Ovary (tissue), 3 donors: ENCODE measurements at regions not wholly inside any gene's neighbourhood (a gene's known extent, or its start where the extent isn't known, plus 50 kb on each side); places are given as distances from the start of the nearest gene placed in this dataset.

Experiments used
- EP300 ChIP-seq: sonication (generic); formaldehyde crosslinking; IDR thresholded peaks from one replicate; pipeline ENCODE4 v1.6.1; 2017; ENCODE audit warnings: antibody characterized with exemption
- POLR2A ChIP-seq: fragments of 450-650 bp; IDR thresholded peaks from one replicate; pipeline ENCODE4 v1.6.1; 2017; ENCODE audit warnings: antibody characterized with exemption, mild to moderate bottlenecking, moderate library complexity
- TF ChIP-seq, protein P1 (sequence below), 3 donors: fragments of 450-650 bp in 2 of 3; fragments of 200-600 bp in 1 of 3; IDR thresholded peaks; one replicate each; pipeline versions ENCODE4 v1.5.1 to v1.8.0; 2016 to 2022; ENCODE audit warnings: antibody characterized with exemption in 3 of 3, mild to moderate bottlenecking in 1 of 3
- donor health status: DM: no; HTN: no; CAD: no.

DNA sequence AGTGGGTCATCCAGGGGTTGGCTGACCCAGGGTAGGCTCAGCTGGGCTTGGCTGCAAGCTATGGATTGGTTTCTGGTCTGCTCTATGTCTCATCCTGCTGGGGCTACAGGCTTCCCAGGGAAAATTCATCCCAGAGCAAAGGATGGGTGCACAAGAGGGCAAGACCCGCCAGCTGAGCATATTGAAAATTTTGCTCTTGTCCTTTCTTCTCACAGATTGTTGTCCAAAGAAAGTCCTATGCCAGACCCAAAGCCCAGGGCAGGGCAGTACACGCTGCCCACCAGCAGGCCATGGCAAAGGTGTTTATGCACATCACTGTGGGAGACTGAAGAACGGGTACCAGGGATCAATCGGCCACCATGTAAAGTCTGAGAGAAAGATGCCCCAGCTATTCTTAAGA is 95.3 kb upstream of the PARP11 start:
- no peak for TF ChIP-seq POLR2A
- TF ChIP-seq, protein P1, sequence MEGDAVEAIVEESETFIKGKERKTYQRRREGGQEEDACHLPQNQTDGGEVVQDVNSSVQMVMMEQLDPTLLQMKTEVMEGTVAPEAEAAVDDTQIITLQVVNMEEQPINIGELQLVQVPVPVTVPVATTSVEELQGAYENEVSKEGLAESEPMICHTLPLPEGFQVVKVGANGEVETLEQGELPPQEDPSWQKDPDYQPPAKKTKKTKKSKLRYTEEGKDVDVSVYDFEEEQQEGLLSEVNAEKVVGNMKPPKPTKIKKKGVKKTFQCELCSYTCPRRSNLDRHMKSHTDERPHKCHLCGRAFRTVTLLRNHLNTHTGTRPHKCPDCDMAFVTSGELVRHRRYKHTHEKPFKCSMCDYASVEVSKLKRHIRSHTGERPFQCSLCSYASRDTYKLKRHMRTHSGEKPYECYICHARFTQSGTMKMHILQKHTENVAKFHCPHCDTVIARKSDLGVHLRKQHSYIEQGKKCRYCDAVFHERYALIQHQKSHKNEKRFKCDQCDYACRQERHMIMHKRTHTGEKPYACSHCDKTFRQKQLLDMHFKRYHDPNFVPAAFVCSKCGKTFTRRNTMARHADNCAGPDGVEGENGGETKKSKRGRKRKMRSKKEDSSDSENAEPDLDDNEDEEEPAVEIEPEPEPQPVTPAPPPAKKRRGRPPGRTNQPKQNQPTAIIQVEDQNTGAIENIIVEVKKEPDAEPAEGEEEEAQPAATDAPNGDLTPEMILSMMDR (IDR thresholded peaks at IDR 0.05) = no peak
- TF ChIP-seq EP300 = no peak
